Activated T-helper 17 cell treated with anti-CD3 and anti-CD28 coated beads, Interleukin-2, amount 50 U/mL, for 72 hours (primary cell): ENCODE measurements at regions not wholly inside any gene's neighbourhood (a gene's known extent, or its start where the extent isn't known, plus 50 kb on each side); places are given as distances from the start of the nearest gene placed in this dataset.

Experiments
- ATAC-seq: fragments of 150-1000 bp; cut with Tn5 transposase; replicated peaks from 2 replicates; pipeline ENCODE4 v1.10.0; 2021; ENCODE audit warnings: mild to moderate bottlenecking, moderate library complexity
- H3K27ac Mint-ChIP-seq: one replicate; pipeline ENCODE4 v1.8.0; 2022; ENCODE audit warnings: mixed read lengths
- H3K27me3 Mint-ChIP-seq: one replicate; pipeline ENCODE4 v1.8.0; 2022; ENCODE audit warnings: mixed read lengths
- H3K36me3 Mint-ChIP-seq: one replicate; pipeline ENCODE4 v1.8.0; 2022; ENCODE audit warnings: low read depth, mild to moderate bottlenecking, mixed read lengths
- H3K4me1 Mint-ChIP-seq: one replicate; pipeline ENCODE4 v1.8.0; 2022; ENCODE audit warnings: mixed read lengths
- H3K4me3 Mint-ChIP-seq: one replicate; pipeline ENCODE4 v1.8.0; 2022; ENCODE audit warnings: mild to moderate bottlenecking, mixed read lengths
- H3K9me3 Mint-ChIP-seq: one replicate; pipeline ENCODE4 v1.8.0; 2022; ENCODE audit warnings: mixed read lengths

DNA sequence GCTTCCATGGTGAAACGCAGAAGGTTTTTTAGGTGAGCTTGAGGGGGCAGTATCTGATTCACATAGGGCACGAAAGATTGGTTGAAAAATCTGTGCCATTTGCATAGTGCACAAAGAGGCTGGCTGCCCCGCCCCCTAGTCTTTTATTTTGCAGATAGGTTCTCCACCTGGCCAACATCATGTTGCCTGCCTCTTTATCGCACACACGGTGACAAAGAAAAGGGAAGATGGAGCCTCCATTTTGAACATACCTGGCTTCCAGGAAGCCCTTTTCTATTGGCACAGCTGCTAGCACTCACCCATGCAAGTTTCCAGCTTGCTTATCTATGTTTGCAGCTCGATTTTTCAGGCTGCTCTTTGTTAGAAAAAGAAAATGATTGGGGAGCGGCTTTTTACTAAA, 316.2 kb upstream of the KLHL1 start:
- no peaks in the 10 kb centered on the region for H3K4me1 Mint-ChIP-seq
- H3K27ac Mint-ChIP-seq = no peak overlapping the region
- no peaks in the 10 kb centered on the region for H3K36me3 Mint-ChIP-seq
- no peak for ATAC-seq
- H3K9me3 Mint-ChIP-seq = peaks cover 4% of the 10 kb centered on the region
- H3K4me3 Mint-ChIP-seq = no peak overlapping the region
- H3K27me3 Mint-ChIP-seq = no peaks in the 10 kb centered on the region

DNA sequence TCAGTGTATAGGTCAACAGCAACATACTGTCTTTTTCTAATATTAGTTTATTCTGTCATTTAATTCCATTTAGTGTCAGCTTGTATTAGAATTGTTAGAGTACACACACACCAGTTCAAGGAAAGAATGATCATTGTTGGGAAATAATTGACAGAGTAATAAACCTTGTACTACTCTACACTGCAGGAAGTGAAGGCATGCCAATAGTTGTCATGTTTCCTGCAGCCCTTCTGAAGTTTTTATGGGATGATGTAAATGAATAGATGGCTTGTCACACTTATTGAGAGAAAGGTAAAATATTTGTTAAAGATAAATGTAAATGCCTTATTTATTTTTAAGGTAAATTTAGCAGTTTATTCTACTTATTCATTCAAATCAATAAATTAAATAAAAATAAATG, 306.9 kb upstream of the KLHL1 start:
- Mint-ChIP-seq H3K9me3 (peaks cover 16% of the 10 kb centered on the region), H3K27me3 (no peaks in the 10 kb centered on the region)
- ATAC-seq = no peak

DNA sequence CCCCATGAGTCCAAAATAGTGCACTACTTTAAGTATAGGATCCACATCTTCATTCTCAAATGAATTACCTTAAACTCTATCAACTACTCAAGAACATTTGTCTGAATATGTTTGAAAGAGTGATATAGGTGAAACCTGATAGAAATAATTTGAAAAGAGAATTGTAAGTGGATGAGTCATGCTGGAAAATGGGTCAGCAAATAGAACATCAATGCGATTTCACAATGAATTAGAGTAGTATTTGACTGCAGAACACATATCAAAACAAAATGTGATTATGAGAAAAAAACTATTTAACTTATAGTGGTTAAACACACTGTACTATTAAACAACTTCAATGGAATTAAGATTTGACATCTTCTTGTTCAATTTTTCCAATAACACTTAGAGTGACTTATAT, 300.6 kb upstream of the KLHL1 start:
- no peak overlapping the region for H3K4me3 Mint-ChIP-seq
- no peak for ATAC-seq
- no peaks in the 10 kb centered on the region for H3K4me1 Mint-ChIP-seq
- H3K27me3 Mint-ChIP-seq = no peaks in the 10 kb centered on the region
- peaks cover 10% of the 10 kb centered on the region for H3K9me3 Mint-ChIP-seq
- no peak overlapping the region for H3K27ac Mint-ChIP-seq
- no peaks in the 10 kb centered on the region for H3K36me3 Mint-ChIP-seq

More for the DNA sequence above, 306.9 kb upstream of the KLHL1 start:
- Mint-ChIP-seq H3K27ac (no peak overlapping the region), H3K4me3 (no peak overlapping the region), H3K36me3 (no peaks in the 10 kb centered on the region), H3K4me1 (no peaks in the 10 kb centered on the region)

- no peak for ATAC-seq
- no peaks in the 10 kb centered on the region for H3K4me1 Mint-ChIP-seq
- no peak overlapping the region for H3K4me3 Mint-ChIP-seq
- H3K36me3 Mint-ChIP-seq = no peaks in the 10 kb centered on the region
- peaks cover 5% of the 10 kb centered on the region for H3K9me3 Mint-ChIP-seq
- no peaks in the 10 kb centered on the region for H3K27me3 Mint-ChIP-seq
- no peak overlapping the region for H3K27ac Mint-ChIP-seq
Observed at GRCh38 chr13:70407486-70407885, 299.2 kb upstream of the KLHL1 start.

- Mint-ChIP-seq H3K27ac (no peak overlapping the region), H3K4me3 (no peak overlapping the region), H3K4me1 (no peaks in the 10 kb centered on the region), H3K9me3 (peaks cover under 1% of the 10 kb centered on the region), H3K27me3 (no peaks in the 10 kb centered on the region), H3K36me3 (no peaks in the 10 kb centered on the region)
- ATAC-seq = no peak
Observed at GRCh38 chr13:70405266-70405665, 297.0 kb upstream of the KLHL1 start.

DNA sequence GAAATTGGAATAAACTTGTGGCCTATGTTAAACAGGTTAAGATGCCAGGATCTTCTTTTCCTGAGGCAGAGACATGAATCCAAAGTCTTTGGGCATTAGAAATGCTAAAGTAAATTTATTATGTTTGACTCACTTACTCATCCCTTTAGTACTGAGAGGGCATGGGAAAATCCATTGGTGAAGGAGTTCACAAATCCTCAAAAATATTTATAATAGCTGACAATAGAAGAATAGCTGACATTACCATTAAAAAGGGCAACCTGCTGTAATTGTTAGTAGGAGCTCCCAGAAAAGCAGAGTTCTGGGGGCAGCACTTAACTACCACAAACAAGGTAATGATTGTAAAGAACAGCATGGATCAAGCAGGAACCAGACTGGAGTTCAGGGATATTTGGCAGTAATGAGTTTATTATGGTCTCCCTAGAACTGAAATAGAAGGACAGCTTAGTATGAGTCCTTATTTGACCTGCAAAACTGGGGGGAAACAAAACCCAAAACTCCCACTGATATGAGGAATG, 285.8 kb upstream of the KLHL1 start:
- H3K4me1 Mint-ChIP-seq = no peaks in the 10 kb centered on the region
- no peak for ATAC-seq
- no peaks in the 10 kb centered on the region for H3K27me3 Mint-ChIP-seq
- no peaks in the 10 kb centered on the region for H3K36me3 Mint-ChIP-seq
- no peak overlapping the region for H3K4me3 Mint-ChIP-seq
- no peak overlapping the region for H3K27ac Mint-ChIP-seq
- peaks cover 10% of the 10 kb centered on the region for H3K9me3 Mint-ChIP-seq

DNA sequence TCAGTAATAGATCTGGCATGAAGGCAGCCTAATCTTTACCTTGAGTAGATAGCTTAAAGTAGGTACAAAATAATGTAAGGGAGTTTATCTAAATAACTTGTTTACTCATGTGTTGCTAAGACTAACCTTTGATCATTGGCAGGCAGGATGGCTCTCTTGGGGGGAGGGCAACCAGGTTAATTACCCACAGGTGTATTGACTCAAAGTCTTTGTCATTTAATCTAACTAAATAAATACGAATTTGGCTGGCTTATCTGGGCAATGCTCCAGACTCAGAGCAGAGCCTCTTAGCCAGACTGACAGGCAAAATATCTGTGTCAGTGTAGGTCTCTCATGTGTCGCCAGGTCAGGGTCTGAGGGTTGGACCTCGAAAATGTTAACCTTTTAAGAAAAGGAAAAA, 283.4 kb upstream of the KLHL1 start:
- no peak for ATAC-seq
- no peak overlapping the region for H3K27ac Mint-ChIP-seq
- no peaks in the 10 kb centered on the region for H3K27me3 Mint-ChIP-seq
- H3K4me3 Mint-ChIP-seq = no peak overlapping the region
- H3K4me1 Mint-ChIP-seq = no peaks in the 10 kb centered on the region
- no peaks in the 10 kb centered on the region for H3K36me3 Mint-ChIP-seq
- peaks cover 5% of the 10 kb centered on the region for H3K9me3 Mint-ChIP-seq

GRCh38 chr13:70390968-70391367, 282.7 kb upstream of the KLHL1 start:
- H3K36me3 Mint-ChIP-seq = no peaks in the 10 kb centered on the region
- H3K4me1 Mint-ChIP-seq = no peaks in the 10 kb centered on the region
- no peak overlapping the region for H3K4me3 Mint-ChIP-seq
- ATAC-seq = no peak
- H3K27me3 Mint-ChIP-seq = no peaks in the 10 kb centered on the region
- H3K9me3 Mint-ChIP-seq = peaks cover 5% of the 10 kb centered on the region
- H3K27ac Mint-ChIP-seq = no peak overlapping the region

GRCh38 chr13:70390064-70390463, 281.8 kb upstream of the KLHL1 start:
- Mint-ChIP-seq H3K4me1 (no peaks in the 10 kb centered on the region), H3K27me3 (no peaks in the 10 kb centered on the region), H3K9me3 (peaks cover 5% of the 10 kb centered on the region), H3K27ac (no peak overlapping the region), H3K4me3 (no peak overlapping the region), H3K36me3 (no peaks in the 10 kb centered on the region)
- no peak for ATAC-seq

DNA sequence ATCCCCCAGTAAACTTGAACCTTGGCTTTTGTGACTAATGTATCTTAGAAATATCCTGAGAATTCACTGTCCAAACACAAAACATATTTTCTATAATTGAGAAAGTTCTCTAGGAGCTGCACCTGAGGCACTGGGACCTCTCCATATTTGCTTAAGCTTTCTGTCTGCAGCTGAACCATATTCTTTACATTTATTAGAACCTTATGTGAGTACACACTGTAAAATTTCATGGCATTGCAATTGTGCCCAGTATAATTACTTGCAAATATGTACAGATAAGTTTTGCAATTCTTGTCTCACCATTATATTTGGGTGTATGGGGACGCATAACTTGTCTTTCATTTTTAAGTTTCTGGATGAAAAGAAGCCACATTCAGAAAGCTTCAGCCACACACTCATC, 280.7 kb upstream of the KLHL1 start:
- H3K9me3 Mint-ChIP-seq = peaks cover 5% of the 10 kb centered on the region
- no peak overlapping the region for H3K27ac Mint-ChIP-seq
- no peak overlapping the region for H3K4me3 Mint-ChIP-seq
- no peaks in the 10 kb centered on the region for H3K4me1 Mint-ChIP-seq
- H3K27me3 Mint-ChIP-seq = no peaks in the 10 kb centered on the region
- ATAC-seq = no peak
- H3K36me3 Mint-ChIP-seq = no peaks in the 10 kb centered on the region

- no peaks in the 10 kb centered on the region for H3K4me1 Mint-ChIP-seq
- H3K36me3 Mint-ChIP-seq = no peaks in the 10 kb centered on the region
- H3K4me3 Mint-ChIP-seq = no peak overlapping the region
- H3K9me3 Mint-ChIP-seq = peaks cover 2% of the 10 kb centered on the region
- no peaks in the 10 kb centered on the region for H3K27me3 Mint-ChIP-seq
- H3K27ac Mint-ChIP-seq = no peak overlapping the region
- ATAC-seq = no peak
Observed at GRCh38 chr13:70386919-70387318, 278.7 kb upstream of the KLHL1 start.

- Mint-ChIP-seq H3K4me3 (no peak overlapping the region), H3K9me3 (no peaks in the 10 kb centered on the region), H3K27ac (no peak overlapping the region), H3K4me1 (no peaks in the 10 kb centered on the region), H3K36me3 (no peaks in the 10 kb centered on the region), H3K27me3 (no peaks in the 10 kb centered on the region)
- ATAC-seq = no peak
Observed at GRCh38 chr13:70385852-70386251, 277.6 kb upstream of the KLHL1 start.

DNA sequence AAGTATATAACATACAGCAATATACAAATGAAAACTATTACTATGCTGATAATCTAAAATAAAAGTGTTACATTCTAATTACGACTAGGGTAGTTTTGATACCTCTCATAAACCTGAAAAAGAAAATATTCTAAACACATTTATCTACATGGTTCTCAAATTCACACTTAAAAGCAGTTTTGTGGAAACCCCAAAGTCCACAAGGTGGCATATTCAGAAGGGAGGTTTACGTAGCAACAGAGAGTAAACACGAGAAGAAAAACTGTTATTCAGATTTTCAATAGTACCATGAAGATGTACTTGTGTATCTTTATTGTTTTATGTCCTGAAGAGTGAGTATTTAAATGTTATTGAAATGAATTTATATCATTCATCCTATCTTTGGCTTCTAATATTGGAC, 275.9 kb upstream of the KLHL1 start:
- Mint-ChIP-seq H3K4me3 (no peak overlapping the region), H3K36me3 (no peaks in the 10 kb centered on the region), H3K4me1 (no peaks in the 10 kb centered on the region), H3K9me3 (peaks cover 4% of the 10 kb centered on the region), H3K27me3 (no peaks in the 10 kb centered on the region), H3K27ac (no peak overlapping the region)
- ATAC-seq = no peak

- ATAC-seq = no peak
- Mint-ChIP-seq H3K4me1 (no peaks in the 10 kb centered on the region), H3K9me3 (peaks cover 4% of the 10 kb centered on the region), H3K27ac (no peak overlapping the region), H3K27me3 (no peaks in the 10 kb centered on the region), H3K4me3 (no peak overlapping the region), H3K36me3 (no peaks in the 10 kb centered on the region)
Observed at GRCh38 chr13:70380809-70381208, 272.6 kb upstream of the KLHL1 start.

DNA sequence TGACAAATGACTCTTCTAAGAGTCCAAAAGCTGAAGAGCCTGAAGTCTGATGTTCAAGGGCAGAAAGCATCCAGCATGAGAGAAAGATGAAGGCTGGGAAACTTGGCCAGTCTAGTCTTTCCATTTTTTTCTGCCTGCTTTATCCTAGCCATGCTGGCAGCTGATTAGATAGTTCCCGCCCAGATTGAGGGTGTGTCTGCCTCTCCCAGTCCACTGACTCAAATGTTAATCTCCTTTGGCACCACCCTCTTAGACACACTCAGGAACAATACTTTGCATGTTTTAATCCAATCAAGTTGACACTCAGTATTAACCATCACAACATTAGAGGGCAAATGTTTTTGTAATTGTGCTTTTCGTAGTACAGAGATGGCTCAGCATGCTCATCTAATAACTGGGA, 267.5 kb upstream of the KLHL1 start:
- no peaks in the 10 kb centered on the region for H3K4me1 Mint-ChIP-seq
- H3K36me3 Mint-ChIP-seq = no peaks in the 10 kb centered on the region
- H3K27me3 Mint-ChIP-seq = no peaks in the 10 kb centered on the region
- H3K4me3 Mint-ChIP-seq = no peak overlapping the region
- ATAC-seq = no peak
- no peak overlapping the region for H3K27ac Mint-ChIP-seq
- peaks cover 4% of the 10 kb centered on the region for H3K9me3 Mint-ChIP-seq

GRCh38 chr13:70370924-70371323, 262.7 kb upstream of the KLHL1 start:
- Mint-ChIP-seq H3K36me3 (no peaks in the 10 kb centered on the region), H3K9me3 (no peaks in the 10 kb centered on the region), H3K27ac (no peak overlapping the region), H3K4me1 (no peaks in the 10 kb centered on the region), H3K4me3 (no peak overlapping the region), H3K27me3 (no peaks in the 10 kb centered on the region)
- ATAC-seq = no peak
